ENCODE measurements at regions not wholly inside any gene's neighbourhood (a gene's known extent, or its start where the extent isn't known, plus 50 kb on each side); places are given as distances from the start of the nearest gene placed in this dataset.

DNA sequence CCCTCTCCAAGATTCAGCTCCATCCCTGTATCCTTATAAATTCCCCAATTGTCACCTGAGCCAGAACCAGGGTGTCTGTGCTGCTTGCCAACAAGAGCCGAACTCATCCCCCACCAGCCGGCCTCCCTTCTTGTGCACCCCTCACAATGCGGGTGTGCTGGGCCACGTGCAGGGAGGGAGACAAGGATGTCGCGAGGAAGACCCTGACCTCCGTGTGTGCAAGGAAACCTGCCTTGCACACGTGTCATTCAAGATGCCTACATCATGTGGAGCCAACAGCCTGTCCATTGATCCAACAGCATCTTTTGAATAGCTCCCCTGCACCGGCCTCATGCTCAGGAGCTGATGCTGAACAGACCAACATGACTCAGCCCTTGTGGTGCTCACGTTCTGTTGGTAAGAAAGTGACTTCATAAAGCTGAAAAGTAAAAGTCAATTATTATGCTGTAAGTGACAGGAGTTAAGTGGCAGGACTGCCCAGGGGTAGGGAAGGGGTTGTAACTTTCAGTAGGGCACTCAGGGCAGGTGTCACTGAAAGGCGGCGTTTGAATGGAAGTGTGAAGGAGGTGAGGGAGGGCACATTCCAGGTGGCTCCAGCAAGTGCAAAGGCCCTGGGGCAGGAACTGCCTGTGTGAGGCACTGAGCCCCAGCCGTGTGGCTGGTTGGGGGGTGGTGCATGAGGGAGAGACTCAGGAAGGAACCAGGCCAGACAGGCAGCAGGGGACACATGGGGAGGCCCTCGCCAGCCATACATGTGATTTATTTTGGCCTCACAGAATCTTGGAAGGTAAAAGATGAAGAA lies 302.2 kb downstream of the FOXL1 start:
- CTCF ChIA-PET (ENCODE audit: unreplicated experiment) = interaction anchor here (0.6 kb wide), 1 partner anchor 113 kb away, joined by 4 read pairs; no protein-coding TSS in a partner anchor
- Histone ChIP-seq H3K4me3 (ENCODE audit: low read depth, low read length, poor library complexity, severe bottlenecking) (no peak overlapping the region), H2AFZ (ENCODE audit: low read length) (no peak overlapping the region), H3K9me3 (ENCODE audit: low read length) (no peaks in the 10 kb centered on the region), H3K36me3 (ENCODE audit: insufficient read depth, low read length) (no peaks in the 10 kb centered on the region), H4K20me1 (ENCODE audit: insufficient read depth, low read length) (no peaks in the 10 kb centered on the region), H3K27ac (ENCODE audit: low read depth, low read length, poor library complexity, severe bottlenecking) (no peak overlapping the region), H3K4me1 (ENCODE audit: insufficient read depth, low read length, poor library complexity, severe bottlenecking) (no peaks in the 10 kb centered on the region), H3K9me2 (ENCODE audit: insufficient read depth, low read length) (no peaks in the 10 kb centered on the region), H3K4me2 (ENCODE audit: low read length) (no peak overlapping the region), H3K79me2 (ENCODE audit: insufficient read depth, low read depth, low read length) (no peaks in the 10 kb centered on the region)
- TF ChIP-seq, protein P1, sequence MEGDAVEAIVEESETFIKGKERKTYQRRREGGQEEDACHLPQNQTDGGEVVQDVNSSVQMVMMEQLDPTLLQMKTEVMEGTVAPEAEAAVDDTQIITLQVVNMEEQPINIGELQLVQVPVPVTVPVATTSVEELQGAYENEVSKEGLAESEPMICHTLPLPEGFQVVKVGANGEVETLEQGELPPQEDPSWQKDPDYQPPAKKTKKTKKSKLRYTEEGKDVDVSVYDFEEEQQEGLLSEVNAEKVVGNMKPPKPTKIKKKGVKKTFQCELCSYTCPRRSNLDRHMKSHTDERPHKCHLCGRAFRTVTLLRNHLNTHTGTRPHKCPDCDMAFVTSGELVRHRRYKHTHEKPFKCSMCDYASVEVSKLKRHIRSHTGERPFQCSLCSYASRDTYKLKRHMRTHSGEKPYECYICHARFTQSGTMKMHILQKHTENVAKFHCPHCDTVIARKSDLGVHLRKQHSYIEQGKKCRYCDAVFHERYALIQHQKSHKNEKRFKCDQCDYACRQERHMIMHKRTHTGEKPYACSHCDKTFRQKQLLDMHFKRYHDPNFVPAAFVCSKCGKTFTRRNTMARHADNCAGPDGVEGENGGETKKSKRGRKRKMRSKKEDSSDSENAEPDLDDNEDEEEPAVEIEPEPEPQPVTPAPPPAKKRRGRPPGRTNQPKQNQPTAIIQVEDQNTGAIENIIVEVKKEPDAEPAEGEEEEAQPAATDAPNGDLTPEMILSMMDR (conservative IDR thresholded peaks at IDR 0.05; ENCODE audit: low read length) = no peak
- TF ChIP-seq EZH2phosphoT487 (IDR thresholded peaks at IDR 0.05; ENCODE audit: borderline replicate concordance, low read depth, low read length) = no peak
- BruUV-seq (replicated peaks) = no TSS peak
- intact Hi-C loops (cut with micrococcal nuclease; ENCODE audit: unreplicated experiment) = no loop called here
- POLR2A ChIA-PET = no interaction called here
- no peak for DNase-seq (ENCODE audit: low spot score)

DNA sequence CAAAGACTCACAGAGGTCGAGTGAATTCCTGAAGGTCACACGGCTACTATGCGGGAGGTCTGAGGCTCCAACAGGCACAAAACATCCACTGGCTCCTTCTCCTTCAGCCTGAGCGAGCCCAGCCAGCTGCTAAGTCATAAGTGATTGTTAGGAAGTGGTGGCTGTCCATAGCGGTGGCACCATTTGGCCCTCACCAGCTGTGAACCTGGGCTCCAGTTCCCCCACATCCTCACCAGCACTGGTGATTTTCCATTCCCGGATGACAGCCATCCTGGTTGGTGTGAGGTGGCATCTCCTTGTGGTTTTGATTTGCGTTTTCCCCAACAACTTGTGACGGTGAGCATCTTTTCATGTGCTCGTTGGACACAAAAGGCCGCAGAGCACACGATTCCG lies 302.8 kb downstream of the FOXL1 start:
- Histone ChIP-seq H3K4me2 (ENCODE audit: low read length) (no peak overlapping the region), H3K79me2 (ENCODE audit: insufficient read depth, low read depth, low read length) (no peaks in the 10 kb centered on the region), H4K20me1 (ENCODE audit: insufficient read depth, low read length) (no peaks in the 10 kb centered on the region), H3K4me1 (ENCODE audit: insufficient read depth, low read length, poor library complexity, severe bottlenecking) (no peaks in the 10 kb centered on the region), H3K9me3 (ENCODE audit: low read length) (no peaks in the 10 kb centered on the region), H3K4me3 (ENCODE audit: low read depth, low read length, poor library complexity, severe bottlenecking) (no peak overlapping the region), H3K36me3 (ENCODE audit: insufficient read depth, low read length) (no peaks in the 10 kb centered on the region), H3K27ac (ENCODE audit: low read depth, low read length, poor library complexity, severe bottlenecking) (no peak overlapping the region), H2AFZ (ENCODE audit: low read length) (no peak overlapping the region), H3K9me2 (ENCODE audit: insufficient read depth, low read length) (no peaks in the 10 kb centered on the region)
- DNase-seq (ENCODE audit: low spot score) = no peak
- ChIA-PET CTCF (ENCODE audit: unreplicated experiment) (no interaction called here), POLR2A (no interaction called here)
- intact Hi-C loops (cut with micrococcal nuclease; ENCODE audit: unreplicated experiment) = no loop called here
- TF ChIP-seq, protein P1 (conservative IDR thresholded peaks at IDR 0.05; ENCODE audit: low read length) = no peak
- TF ChIP-seq EZH2phosphoT487 (IDR thresholded peaks at IDR 0.05; ENCODE audit: borderline replicate concordance, low read depth, low read length) = no peak
- no TSS peak for BruUV-seq (replicated peaks)

GRCh38 chr16:86881861-86882273 lies 303.5 kb downstream of the FOXL1 start:
- Histone ChIP-seq H4K20me1 (ENCODE audit: insufficient read depth, low read length) (no peaks in the 10 kb centered on the region), H3K36me3 (ENCODE audit: insufficient read depth, low read length) (no peaks in the 10 kb centered on the region), H3K27ac (ENCODE audit: low read depth, low read length, poor library complexity, severe bottlenecking) (no peak overlapping the region), H3K4me1 (ENCODE audit: insufficient read depth, low read length, poor library complexity, severe bottlenecking) (no peaks in the 10 kb centered on the region), H3K9me2 (ENCODE audit: insufficient read depth, low read length) (no peaks in the 10 kb centered on the region), H3K4me2 (ENCODE audit: low read length) (no peak overlapping the region), H3K4me3 (ENCODE audit: low read depth, low read length, poor library complexity, severe bottlenecking) (no peak overlapping the region), H3K9me3 (ENCODE audit: low read length) (no peaks in the 10 kb centered on the region), H2AFZ (ENCODE audit: low read length) (no peak overlapping the region), H3K79me2 (ENCODE audit: insufficient read depth, low read depth, low read length) (no peaks in the 10 kb centered on the region)
- TF ChIP-seq EZH2phosphoT487 (IDR thresholded peaks at IDR 0.05; ENCODE audit: borderline replicate concordance, low read depth, low read length) = no peak
- intact Hi-C loops (cut with micrococcal nuclease; ENCODE audit: unreplicated experiment) = no loop called here
- ChIA-PET POLR2A (no interaction called here), CTCF (ENCODE audit: unreplicated experiment) (no interaction called here)
- no peak for DNase-seq (ENCODE audit: low spot score)
- no TSS peak for BruUV-seq (replicated peaks)

Measured in OCI-LY7 (cell line).